K562 (cell line): ENCODE measurements at regions not wholly inside any gene's neighbourhood (a gene's known extent, or its start where the extent isn't known, plus 50 kb on each side); places are given as distances from the start of the nearest gene placed in this dataset.

ENCODE experiments used
- KAT8 ChIP-seq: fragments of 450-650 bp; IDR thresholded peaks from 2 replicates; pipeline ENCODE4 v1.6.1; 2016; ENCODE audit warnings: low read depth, mild to moderate bottlenecking
- RB1 ChIP-seq: fragments of 450-650 bp; IDR thresholded peaks from 2 replicates; pipeline ENCODE4 v1.6.1; 2017; ENCODE audit warnings: low read depth, mild to moderate bottlenecking
- RBM17 ChIP-seq: fragments of 200-400 bp; formaldehyde crosslinking; IDR thresholded peaks from 2 replicates; pipeline ENCODE4 v1.6.1; 2017; ENCODE audit warnings: low read depth, mild to moderate bottlenecking, low read length, borderline replicate concordance
- REST ChIP-seq, 2 experiments: fragments of 450-650 bp; formaldehyde crosslinking in 1 of 2; IDR thresholded peaks; 2 replicates each; pipeline versions ENCODE4 v1.4.0 to v1.6.1; 2014 to 2020; ENCODE audit warnings: mild to moderate bottlenecking in 2 of 2, borderline replicate concordance in 1 of 2, low read depth in 1 of 2
- TAF1 ChIP-seq: IDR thresholded peaks from 2 replicates; pipeline ENCODE4 v1.6.1; 2011; ENCODE audit warnings: mild to moderate bottlenecking, low read length, moderate library complexity; ENCODE audit not compliant: insufficient read depth, control insufficient read depth, severe bottlenecking; ENCODE audit errors: extremely low read depth
- XRCC3 ChIP-seq: fragments of 450-650 bp; IDR thresholded peaks from 2 replicates; pipeline ENCODE4 v1.6.1; 2017; ENCODE audit warnings: mild to moderate bottlenecking, moderate library complexity
- ZBTB33 ChIP-seq: sonication (generic); formaldehyde crosslinking; IDR thresholded peaks from 2 replicates; pipeline ENCODE4 v1.8.1; 2023; ENCODE audit warnings: mild to moderate bottlenecking, missing genetic modification reagents
- ZFP36 ChIP-seq: fragments of 150-350 bp; IDR thresholded peaks from 2 replicates; pipeline ENCODE4 v1.6.1; 2018; ENCODE audit warnings: low read length, low read depth; ENCODE audit not compliant: partially characterized antibody
- ZNF274 ChIP-seq: IDR thresholded peaks from 2 replicates; pipeline ENCODE4 v1.6.1; 2011; ENCODE audit warnings: low read depth, mild to moderate bottlenecking, low read length, moderate library complexity, borderline replicate concordance
- ZNF445 ChIP-seq: fragments of 250-450 bp; sonication (Bioruptor Pico); IDR thresholded peaks from 2 replicates; pipeline ENCODE4 v1.4.0; 2020; ENCODE audit warnings: low read depth, mild to moderate bottlenecking, moderate library complexity
- TF ChIP-seq, protein P1 (sequence below): sonication (generic); formaldehyde crosslinking; IDR thresholded peaks from 2 replicates; pipeline ENCODE4 v1.4.0; 2020; ENCODE audit warnings: mild to moderate bottlenecking, missing genetic modification reagents
- TF ChIP-seq, protein P2 (sequence below), 3 experiments: IDR thresholded peaks in 2 of 3; conservative IDR thresholded peaks in 1 of 3; 2 replicates each; pipeline ENCODE4 v1.5.1; 2011 to 2012; ENCODE audit warnings: low read length in 3 of 3, mild to moderate bottlenecking in 3 of 3, control low read depth in 2 of 3, improper control_type of control experiment in 1 of 3, inconsistent platforms in 1 of 3, low read depth in 1 of 3, mixed read lengths in 1 of 3, moderate library complexity in 1 of 3; ENCODE audit not compliant: insufficient read depth in 2 of 3

- TF ChIP-seq, protein P1, sequence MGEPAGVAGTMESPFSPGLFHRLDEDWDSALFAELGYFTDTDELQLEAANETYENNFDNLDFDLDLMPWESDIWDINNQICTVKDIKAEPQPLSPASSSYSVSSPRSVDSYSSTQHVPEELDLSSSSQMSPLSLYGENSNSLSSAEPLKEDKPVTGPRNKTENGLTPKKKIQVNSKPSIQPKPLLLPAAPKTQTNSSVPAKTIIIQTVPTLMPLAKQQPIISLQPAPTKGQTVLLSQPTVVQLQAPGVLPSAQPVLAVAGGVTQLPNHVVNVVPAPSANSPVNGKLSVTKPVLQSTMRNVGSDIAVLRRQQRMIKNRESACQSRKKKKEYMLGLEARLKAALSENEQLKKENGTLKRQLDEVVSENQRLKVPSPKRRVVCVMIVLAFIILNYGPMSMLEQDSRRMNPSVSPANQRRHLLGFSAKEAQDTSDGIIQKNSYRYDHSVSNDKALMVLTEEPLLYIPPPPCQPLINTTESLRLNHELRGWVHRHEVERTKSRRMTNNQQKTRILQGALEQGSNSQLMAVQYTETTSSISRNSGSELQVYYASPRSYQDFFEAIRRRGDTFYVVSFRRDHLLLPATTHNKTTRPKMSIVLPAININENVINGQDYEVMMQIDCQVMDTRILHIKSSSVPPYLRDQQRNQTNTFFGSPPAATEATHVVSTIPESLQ (CRISPR knock-in tag): no peak
- TF ChIP-seq ZNF274 (no peak), XRCC3 (no peak), RBM17 (no peak), REST (IDR thresholded peaks at IDR 0.05; ENCODE audit: borderline replicate concordance) (no peak), REST (CRISPR knock-in tag; IDR thresholded peaks at IDR 0.05; ENCODE audit: low read depth) (no peak), KAT8 (no peak), TAF1 (no peak), RB1 (no peak), ZFP36 (no peak), ZBTB33 (CRISPR knock-in tag) (no peak), ZNF445 (CRISPR knock-in tag) (no peak)
- TF ChIP-seq, protein P2, sequence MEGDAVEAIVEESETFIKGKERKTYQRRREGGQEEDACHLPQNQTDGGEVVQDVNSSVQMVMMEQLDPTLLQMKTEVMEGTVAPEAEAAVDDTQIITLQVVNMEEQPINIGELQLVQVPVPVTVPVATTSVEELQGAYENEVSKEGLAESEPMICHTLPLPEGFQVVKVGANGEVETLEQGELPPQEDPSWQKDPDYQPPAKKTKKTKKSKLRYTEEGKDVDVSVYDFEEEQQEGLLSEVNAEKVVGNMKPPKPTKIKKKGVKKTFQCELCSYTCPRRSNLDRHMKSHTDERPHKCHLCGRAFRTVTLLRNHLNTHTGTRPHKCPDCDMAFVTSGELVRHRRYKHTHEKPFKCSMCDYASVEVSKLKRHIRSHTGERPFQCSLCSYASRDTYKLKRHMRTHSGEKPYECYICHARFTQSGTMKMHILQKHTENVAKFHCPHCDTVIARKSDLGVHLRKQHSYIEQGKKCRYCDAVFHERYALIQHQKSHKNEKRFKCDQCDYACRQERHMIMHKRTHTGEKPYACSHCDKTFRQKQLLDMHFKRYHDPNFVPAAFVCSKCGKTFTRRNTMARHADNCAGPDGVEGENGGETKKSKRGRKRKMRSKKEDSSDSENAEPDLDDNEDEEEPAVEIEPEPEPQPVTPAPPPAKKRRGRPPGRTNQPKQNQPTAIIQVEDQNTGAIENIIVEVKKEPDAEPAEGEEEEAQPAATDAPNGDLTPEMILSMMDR (IDR thresholded peaks at IDR 0.05 in 2 of 3, conservative IDR thresholded peaks at IDR 0.05 in 1 of 3; ENCODE audit: insufficient read depth in 2 of 3, low read depth in 1 of 3, low read length in 3 of 3): no peak
Observed at GRCh38 chr13:43946281-43946680, 66.6 kb downstream of the LACC1 start.
